ENCODE measurements at regions not wholly inside any gene's neighbourhood (a gene's known extent, or its start where the extent isn't known, plus 50 kb on each side); places are given as distances from the start of the nearest gene placed in this dataset.

DNA sequence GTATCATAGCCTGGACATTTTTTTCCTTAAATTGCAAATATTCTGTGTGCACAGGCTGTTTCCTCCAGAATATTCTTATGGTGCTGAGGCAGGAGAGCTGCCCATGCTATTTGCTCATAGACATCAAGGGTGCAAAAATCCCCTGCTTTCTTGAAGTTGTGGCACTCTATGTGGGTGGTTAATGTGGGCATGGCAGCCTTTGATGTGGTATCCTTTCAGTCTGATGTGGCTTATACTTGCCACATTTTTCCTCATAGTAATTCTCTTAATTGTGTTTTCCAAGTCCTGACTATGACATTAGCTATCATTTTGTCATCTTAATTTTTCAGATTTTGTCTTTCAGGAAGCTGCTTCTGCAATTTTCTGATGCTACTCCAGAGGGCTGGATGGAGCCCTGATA is 353.3 kb downstream of the YTHDC2 start:
- DNase-seq (ENCODE audit: low spot score) = no peak
- in situ Hi-C loops (cut with HindIII; ENCODE audit: low sequenced_read_pairs) = no loop called here

DNA sequence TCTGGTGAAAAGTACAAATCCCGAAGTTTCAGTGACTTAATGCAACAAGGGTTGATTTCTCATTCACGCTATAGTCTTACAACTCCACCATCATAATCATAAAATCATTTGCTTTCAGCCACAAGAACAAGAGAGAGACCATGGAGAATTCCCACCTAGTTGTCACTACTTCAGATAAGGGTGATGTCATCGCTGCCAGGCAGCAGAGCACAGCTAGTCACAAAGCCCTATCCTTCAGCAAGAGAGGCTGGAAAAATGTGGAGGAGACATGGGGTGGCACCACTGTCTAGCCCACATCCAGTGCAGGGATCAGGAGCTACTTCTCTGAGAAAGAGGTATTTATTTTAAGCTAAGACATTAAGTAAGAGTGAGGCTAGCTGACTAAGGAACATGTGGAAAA is 356.1 kb downstream of the YTHDC2 start:
- no peak for DNase-seq (ENCODE audit: low spot score)
- in situ Hi-C loops (cut with HindIII; ENCODE audit: low sequenced_read_pairs) = no loop called here

- in situ Hi-C loops (cut with HindIII; ENCODE audit: low sequenced_read_pairs) = no loop called here
- DNase-seq (ENCODE audit: low spot score) = no peak
Measured at GRCh38 chr5:113871972-113872371, 358.5 kb downstream of the YTHDC2 start.

DNA sequence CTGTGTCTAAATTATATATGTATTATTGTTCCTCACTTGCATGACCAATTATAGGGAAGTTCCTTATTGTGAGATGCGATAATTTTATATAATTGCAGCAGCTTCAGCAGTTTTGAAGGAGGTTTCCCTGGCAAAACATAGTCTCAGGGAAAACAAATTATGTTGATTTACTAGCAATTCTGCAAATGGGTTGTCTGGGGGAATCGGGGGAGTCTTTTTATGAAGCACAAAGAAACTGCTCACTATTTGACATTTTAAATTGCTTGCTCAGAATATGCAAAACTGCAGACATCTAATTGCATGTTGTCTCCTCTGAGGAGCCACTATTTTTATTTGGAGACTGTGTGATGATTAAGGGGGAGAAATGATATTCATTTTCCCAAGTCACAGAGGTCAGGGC is 361.6 kb downstream of the YTHDC2 start:
- in situ Hi-C loops (cut with HindIII; ENCODE audit: low sequenced_read_pairs) = no loop called here

DNA sequence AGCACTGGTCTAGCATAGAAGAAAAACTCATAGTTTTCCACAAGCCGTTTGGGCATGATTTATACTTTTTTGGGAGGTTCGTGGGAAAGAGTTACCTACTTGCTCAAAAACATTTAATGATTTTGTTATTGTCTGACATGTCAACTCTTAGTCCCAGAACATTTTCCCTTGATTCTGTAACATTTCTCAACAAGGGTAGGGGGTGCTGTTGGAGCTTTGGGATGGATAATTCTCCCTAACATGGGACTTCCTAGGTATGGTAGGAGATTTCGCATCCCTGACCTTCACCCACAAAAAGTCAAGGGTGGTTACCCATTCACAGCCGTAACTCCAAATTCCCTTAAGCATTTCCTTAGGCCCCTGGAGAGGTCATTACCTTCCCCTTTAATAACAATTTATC is 378.0 kb downstream of the YTHDC2 start:
- DNase-seq (ENCODE audit: low spot score) = no peak

More for the DNA sequence above, 361.6 kb downstream of the YTHDC2 start:
- DNase-seq (ENCODE audit: low spot score) = no peak

GRCh38 chr5:113896789-113897188 is 383.3 kb downstream of the YTHDC2 start:
- in situ Hi-C loops (cut with HindIII; ENCODE audit: low sequenced_read_pairs) = no loop called here
- DNase-seq (ENCODE audit: low spot score) = no peak

More for the DNA sequence above, 378.0 kb downstream of the YTHDC2 start:
- in situ Hi-C loops (cut with HindIII; ENCODE audit: low sequenced_read_pairs) = no loop called here

- no peak for DNase-seq (ENCODE audit: low spot score)
- in situ Hi-C loops (cut with HindIII; ENCODE audit: low sequenced_read_pairs) = no loop called here
Measured at GRCh38 chr5:113897748-113898147, 384.3 kb downstream of the YTHDC2 start.

DNA sequence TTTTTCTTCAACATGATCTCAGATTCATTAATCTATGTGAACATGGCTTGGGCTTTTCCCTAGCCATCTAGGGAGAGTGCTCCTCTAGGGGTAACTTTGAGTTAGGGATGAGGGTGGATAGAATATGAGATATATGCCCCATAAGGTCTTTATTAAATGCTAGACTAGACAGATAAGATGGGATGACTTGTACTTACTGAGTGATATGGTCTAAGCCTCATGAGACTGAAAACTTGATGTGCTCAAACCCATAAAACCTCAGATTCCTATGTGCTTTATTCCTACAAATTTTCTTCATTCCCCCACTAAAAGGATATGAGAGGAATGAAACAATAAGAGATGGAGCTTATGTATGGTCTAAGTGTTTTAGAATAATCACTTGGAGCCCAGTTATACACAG is 386.6 kb downstream of the YTHDC2 start:
- DNase-seq (ENCODE audit: low spot score) = no peak
- in situ Hi-C loops (cut with HindIII; ENCODE audit: low sequenced_read_pairs) = no loop called here

GRCh38 chr5:113900816-113901215 is 387.3 kb downstream of the YTHDC2 start:
- in situ Hi-C loops (cut with HindIII; ENCODE audit: low sequenced_read_pairs) = no loop called here
- peak; percentile 78 for DNase-seq (ENCODE audit: low spot score)

GRCh38 chr5:113901718-113902117 is 388.2 kb downstream of the YTHDC2 start:
- DNase-seq (ENCODE audit: low spot score) = no peak
- in situ Hi-C loops (cut with HindIII; ENCODE audit: low sequenced_read_pairs) = no loop called here

DNA sequence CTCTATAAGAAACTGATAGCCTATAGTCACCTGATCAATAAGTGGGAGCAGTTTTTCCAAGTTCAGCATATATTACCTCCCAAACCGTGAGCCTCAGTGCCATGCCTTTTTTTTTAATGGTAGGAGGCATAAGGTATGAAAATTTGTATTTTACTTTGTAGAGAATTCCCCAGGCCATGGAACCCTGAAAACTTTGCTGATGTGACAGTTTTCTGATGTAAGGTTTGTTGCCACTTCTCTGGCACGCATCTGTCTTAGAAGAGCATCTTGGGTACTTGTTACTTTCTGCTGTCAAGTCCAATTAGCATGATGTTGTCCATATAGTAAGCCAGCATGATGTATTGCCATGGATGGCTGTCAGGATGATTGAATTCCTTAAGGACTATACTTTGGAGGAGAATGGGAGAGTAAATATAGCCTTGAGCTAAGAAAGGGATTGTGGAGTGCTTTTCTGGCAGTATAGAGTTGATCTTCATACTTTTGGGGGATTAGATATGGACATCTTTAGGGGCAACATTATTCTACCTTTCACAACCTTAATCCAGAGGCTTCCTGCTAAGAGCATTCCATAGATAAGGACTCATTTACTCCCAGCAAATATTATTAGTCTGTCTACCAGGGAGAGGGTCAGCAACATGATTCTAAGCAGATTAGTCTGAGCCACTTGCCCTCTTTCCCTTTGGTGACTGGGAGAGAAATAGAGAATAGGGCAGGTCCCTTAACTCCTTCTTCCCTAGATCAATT is 389.6 kb downstream of the YTHDC2 start:
- in situ Hi-C loops (cut with HindIII; ENCODE audit: low sequenced_read_pairs) = no loop called here

DNA sequence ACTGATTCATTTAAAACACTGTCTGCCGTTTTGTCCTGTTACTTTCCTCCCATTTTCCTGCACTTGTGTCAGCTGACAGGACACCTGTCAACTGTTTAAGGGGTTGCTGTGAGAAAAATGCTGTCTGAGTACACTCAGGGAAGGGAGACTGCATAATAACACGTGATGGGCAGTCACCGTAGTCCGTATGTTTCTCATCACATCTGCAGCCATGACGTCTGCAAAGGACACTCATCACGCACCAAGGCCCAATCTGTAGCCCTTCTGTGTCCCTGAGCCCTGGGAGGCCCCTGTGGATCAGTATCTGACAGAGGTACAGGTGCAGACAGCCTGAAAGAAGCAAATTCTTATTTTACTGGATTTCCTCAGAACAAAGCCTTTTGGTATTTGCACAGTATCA is 396.3 kb downstream of the YTHDC2 start:
- no peak for DNase-seq (ENCODE audit: low spot score)
- in situ Hi-C loops (cut with HindIII; ENCODE audit: low sequenced_read_pairs) = no loop called here

More for the DNA sequence above, 389.6 kb downstream of the YTHDC2 start:
- no peak for DNase-seq (ENCODE audit: low spot score)

GRCh38 chr5:113917997-113918396 is 404.5 kb downstream of the YTHDC2 start:
- DNase-seq (ENCODE audit: low spot score) = no peak
- in situ Hi-C loops (cut with HindIII; ENCODE audit: low sequenced_read_pairs) = no loop called here

- no peak for DNase-seq (ENCODE audit: low spot score)
- in situ Hi-C loops (cut with HindIII; ENCODE audit: low sequenced_read_pairs) = no loop called here
Measured at GRCh38 chr5:113922343-113922742, 408.8 kb downstream of the YTHDC2 start.

DNA sequence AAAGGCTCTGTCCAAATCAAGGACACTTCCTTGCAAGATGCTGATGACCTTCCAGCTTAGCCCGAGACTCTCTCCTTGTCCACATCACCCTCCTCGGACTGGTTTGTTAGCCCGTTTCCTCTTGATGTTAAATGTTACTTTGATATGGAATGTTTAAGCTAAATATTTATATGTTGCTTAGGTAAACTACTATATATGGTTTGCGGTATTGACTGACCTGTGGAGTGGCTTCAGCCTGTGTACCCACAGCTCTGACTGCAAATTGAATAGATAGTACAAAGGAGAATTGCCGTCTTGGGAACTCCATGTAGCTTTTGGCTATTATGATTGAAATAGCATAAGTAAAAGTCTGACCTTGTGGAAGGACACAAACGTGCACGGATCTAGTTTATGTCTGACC is 422.0 kb downstream of the YTHDC2 start:
- in situ Hi-C loops (cut with HindIII; ENCODE audit: low sequenced_read_pairs) = no loop called here
- no peak for DNase-seq (ENCODE audit: low spot score)

DNA sequence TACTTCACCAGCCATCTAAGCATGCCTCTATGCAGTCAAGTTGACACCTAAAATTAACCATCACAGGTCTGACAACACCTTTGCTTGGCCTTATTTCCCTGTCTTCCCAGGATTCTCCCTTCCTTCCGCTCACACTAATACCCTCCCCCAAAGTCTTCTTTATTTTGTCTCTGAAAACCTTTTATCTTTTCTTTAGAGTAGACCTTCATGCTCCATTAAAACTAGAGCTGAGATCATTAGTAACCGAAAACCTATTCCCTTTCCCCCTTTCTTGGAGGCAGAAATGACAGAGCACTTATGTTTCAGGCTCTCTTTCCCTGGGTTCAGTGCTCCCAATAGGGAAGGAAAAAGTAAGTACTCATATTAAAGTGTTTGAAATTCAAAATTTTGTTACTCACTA is 423.8 kb downstream of the YTHDC2 start:
- DNase-seq (ENCODE audit: low spot score) = no peak
- in situ Hi-C loops (cut with HindIII; ENCODE audit: low sequenced_read_pairs) = no loop called here

- in situ Hi-C loops (cut with HindIII; ENCODE audit: low sequenced_read_pairs) = no loop called here
- DNase-seq (ENCODE audit: low spot score) = no peak
Measured at GRCh38 chr5:113939988-113940387, 421.9 kb upstream of the KCNN2 start.

GRCh38 chr5:113950186-113950585 is 411.7 kb upstream of the KCNN2 start:
- DNase-seq (ENCODE audit: low spot score) = peak; percentile 11
- in situ Hi-C loops (cut with HindIII; ENCODE audit: low sequenced_read_pairs) = no loop called here

DNA sequence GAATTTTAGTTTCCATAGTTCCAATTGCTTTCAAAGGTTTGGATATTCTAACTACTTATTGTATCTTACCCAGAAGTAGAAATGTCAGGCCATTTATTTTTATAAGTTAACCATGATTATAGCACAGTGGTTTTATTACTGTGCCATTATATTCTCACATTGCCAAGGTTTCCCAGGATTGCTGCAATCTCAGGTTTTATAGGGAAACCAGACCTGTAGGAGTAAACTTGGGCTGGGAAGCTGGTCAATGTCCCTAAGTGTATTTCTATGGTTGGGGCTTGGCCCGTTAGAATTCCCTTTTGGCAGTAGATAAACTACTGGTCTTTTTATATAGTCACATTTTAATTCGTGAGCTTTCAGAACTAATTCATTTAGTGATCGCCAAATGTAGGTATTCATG is 396.6 kb upstream of the KCNN2 start:
- no peak for DNase-seq (ENCODE audit: low spot score)
- in situ Hi-C loops (cut with HindIII; ENCODE audit: low sequenced_read_pairs) = no loop called here

- in situ Hi-C loops (cut with HindIII; ENCODE audit: low sequenced_read_pairs) = no loop called here
- no peak for DNase-seq (ENCODE audit: low spot score)
Measured at GRCh38 chr5:113969901-113970300, 392.0 kb upstream of the KCNN2 start.

DNA sequence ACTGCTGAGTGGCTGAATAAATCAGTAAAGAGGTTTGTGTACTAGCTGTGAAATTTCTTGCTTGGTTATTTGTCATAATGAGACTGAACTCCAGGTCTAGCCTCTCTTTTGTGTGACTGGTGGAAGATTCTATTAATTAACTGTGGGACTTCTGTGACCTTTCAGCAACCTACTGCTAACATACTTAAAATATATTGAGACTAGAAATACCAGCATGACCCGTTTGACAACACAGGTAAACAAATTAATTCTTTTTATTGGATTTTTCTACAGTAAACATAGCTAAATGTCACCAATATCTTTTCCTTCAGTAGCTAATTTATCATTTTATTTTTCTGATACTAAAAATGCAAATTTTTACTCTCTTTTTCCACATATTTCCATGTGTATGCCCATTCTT is 390.4 kb upstream of the KCNN2 start:
- in situ Hi-C loops (cut with HindIII; ENCODE audit: low sequenced_read_pairs) = no loop called here
- no peak for DNase-seq (ENCODE audit: low spot score)
